ENCODE measurements at regions not wholly inside any gene's neighbourhood (a gene's known extent, or its start where the extent isn't known, plus 50 kb on each side); places are given as distances from the start of the nearest gene placed in this dataset.

GRCh38 chr12:54128416-54128815 lies 60.4 kb downstream of the SMUG1 start:
- TF ChIP-seq CTCF (IDR thresholded peaks at IDR 0.05) (no peak), POLR2A (IDR thresholded peaks at IDR 0.05) (no peak), EP300 (IDR thresholded peaks at IDR 0.05) (no peak)
